ENCODE measurements at regions not wholly inside any gene's neighbourhood (a gene's known extent, or its start where the extent isn't known, plus 50 kb on each side); places are given as distances from the start of the nearest gene placed in this dataset.

DNA sequence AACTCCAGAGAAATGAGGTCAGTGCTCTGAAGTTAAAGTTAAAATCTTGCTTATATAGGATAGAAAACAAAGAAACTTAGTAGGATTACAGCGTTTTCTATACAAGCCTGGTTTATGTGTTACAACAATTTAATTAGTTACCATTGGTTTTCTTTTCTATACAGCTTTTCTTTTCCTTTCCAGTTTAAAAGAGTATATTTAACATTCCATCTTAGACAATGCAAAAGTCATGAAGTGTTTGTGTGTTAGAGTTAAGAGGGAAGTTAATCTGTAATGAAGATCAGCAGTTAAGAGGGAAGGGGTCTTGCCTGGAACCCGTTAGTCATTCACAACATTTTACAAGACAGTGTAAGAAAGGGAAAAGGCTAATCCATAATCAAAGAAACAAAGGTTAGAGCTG, 338.3 kb downstream of the OTUD1 start:
- no peaks in the 10 kb centered on the region for H3K9me3 ChIP-seq (ENCODE audit: low read length)
- H3K9me2 ChIP-seq (ENCODE audit: insufficient read depth, low read length), result no peaks in the 10 kb centered on the region
- H3K79me2 ChIP-seq (replicated peaks; ENCODE audit: insufficient read depth, low read length), result no peaks in the 10 kb centered on the region
- H3K36me3 ChIP-seq (ENCODE audit: insufficient read depth, low read length), result no peaks in the 10 kb centered on the region
- H3K4me2 ChIP-seq (ENCODE audit: low read length), result no peak overlapping the region
- no peak for TF ChIP-seq MXI1 (conservative IDR thresholded peaks at IDR 0.05; ENCODE audit: poor library complexity, severe bottlenecking)
- TF ChIP-seq, protein P1, sequence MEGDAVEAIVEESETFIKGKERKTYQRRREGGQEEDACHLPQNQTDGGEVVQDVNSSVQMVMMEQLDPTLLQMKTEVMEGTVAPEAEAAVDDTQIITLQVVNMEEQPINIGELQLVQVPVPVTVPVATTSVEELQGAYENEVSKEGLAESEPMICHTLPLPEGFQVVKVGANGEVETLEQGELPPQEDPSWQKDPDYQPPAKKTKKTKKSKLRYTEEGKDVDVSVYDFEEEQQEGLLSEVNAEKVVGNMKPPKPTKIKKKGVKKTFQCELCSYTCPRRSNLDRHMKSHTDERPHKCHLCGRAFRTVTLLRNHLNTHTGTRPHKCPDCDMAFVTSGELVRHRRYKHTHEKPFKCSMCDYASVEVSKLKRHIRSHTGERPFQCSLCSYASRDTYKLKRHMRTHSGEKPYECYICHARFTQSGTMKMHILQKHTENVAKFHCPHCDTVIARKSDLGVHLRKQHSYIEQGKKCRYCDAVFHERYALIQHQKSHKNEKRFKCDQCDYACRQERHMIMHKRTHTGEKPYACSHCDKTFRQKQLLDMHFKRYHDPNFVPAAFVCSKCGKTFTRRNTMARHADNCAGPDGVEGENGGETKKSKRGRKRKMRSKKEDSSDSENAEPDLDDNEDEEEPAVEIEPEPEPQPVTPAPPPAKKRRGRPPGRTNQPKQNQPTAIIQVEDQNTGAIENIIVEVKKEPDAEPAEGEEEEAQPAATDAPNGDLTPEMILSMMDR (IDR thresholded peaks at IDR 0.05; ENCODE audit: poor library complexity, severe bottlenecking), result no peak
- no peak for TF ChIP-seq TAF1 (IDR thresholded peaks at IDR 0.05; ENCODE audit: low read depth)
- no peak for TF ChIP-seq SMC3 (conservative IDR thresholded peaks at IDR 0.05; ENCODE audit: poor library complexity)
- TF ChIP-seq, protein P2, sequence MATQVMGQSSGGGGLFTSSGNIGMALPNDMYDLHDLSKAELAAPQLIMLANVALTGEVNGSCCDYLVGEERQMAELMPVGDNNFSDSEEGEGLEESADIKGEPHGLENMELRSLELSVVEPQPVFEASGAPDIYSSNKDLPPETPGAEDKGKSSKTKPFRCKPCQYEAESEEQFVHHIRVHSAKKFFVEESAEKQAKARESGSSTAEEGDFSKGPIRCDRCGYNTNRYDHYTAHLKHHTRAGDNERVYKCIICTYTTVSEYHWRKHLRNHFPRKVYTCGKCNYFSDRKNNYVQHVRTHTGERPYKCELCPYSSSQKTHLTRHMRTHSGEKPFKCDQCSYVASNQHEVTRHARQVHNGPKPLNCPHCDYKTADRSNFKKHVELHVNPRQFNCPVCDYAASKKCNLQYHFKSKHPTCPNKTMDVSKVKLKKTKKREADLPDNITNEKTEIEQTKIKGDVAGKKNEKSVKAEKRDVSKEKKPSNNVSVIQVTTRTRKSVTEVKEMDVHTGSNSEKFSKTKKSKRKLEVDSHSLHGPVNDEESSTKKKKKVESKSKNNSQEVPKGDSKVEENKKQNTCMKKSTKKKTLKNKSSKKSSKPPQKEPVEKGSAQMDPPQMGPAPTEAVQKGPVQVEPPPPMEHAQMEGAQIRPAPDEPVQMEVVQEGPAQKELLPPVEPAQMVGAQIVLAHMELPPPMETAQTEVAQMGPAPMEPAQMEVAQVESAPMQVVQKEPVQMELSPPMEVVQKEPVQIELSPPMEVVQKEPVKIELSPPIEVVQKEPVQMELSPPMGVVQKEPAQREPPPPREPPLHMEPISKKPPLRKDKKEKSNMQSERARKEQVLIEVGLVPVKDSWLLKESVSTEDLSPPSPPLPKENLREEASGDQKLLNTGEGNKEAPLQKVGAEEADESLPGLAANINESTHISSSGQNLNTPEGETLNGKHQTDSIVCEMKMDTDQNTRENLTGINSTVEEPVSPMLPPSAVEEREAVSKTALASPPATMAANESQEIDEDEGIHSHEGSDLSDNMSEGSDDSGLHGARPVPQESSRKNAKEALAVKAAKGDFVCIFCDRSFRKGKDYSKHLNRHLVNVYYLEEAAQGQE (IDR thresholded peaks at IDR 0.05; ENCODE audit: borderline replicate concordance), result no peak
- no peak for TF ChIP-seq RAD21 (conservative IDR thresholded peaks at IDR 0.05)
- TF ChIP-seq EP300 (conservative IDR thresholded peaks at IDR 0.05; ENCODE audit: poor library complexity, severe bottlenecking), result no peak
- TF ChIP-seq EZH2 (IDR thresholded peaks at IDR 0.05; ENCODE audit: borderline replicate concordance, insufficient read depth, low read length, poor library complexity, severe bottlenecking), result no peak
- TF ChIP-seq POLR2AphosphoS5 (IDR thresholded peaks at IDR 0.05), result no peak
- no peaks in the 10 kb centered on the region for H3F3A ChIP-seq (ENCODE audit: insufficient read depth, low read length, poor library complexity, severe bottlenecking)
- no peak overlapping the region for H2AFZ ChIP-seq (ENCODE audit: low read depth, low read length)
- H3K4me3 ChIP-seq (ENCODE audit: low read length), result no peak overlapping the region
- H4K20me1 ChIP-seq (ENCODE audit: insufficient read depth), result no peaks in the 10 kb centered on the region
- no peak overlapping the region for H3K9ac ChIP-seq (ENCODE audit: low read length)
- no peak overlapping the region for H3K27ac ChIP-seq (ENCODE audit: low read length)
- H3K27me3 ChIP-seq (ENCODE audit: insufficient read depth, low read depth, low read length), result no peaks in the 10 kb centered on the region

DNA sequence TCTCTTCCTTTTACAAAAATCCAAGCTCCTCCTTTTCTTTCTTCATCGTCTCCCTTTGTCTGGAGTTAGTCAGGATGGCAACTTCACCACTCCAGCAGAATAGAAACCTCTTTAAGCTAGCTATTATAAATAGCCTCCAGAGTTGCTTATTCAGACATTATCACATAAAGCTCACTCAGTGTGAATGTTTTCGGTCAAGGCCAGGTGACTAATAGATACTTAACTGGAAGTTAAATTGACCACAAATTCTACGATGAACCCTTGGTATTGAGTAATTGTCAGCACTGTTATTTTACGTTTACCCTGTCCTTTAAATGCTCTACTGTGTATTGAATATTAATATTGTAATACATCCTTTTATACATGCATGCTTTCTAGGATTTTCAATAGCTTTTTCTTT, 340.4 kb downstream of the OTUD1 start:
- H3K4me3 ChIP-seq (ENCODE audit: low read length), result no peak overlapping the region
- H3K27ac ChIP-seq (ENCODE audit: low read length), result no peak overlapping the region
- H3K9me3 ChIP-seq (ENCODE audit: low read length), result no peaks in the 10 kb centered on the region
- H3K9me2 ChIP-seq (ENCODE audit: insufficient read depth, low read length), result no peaks in the 10 kb centered on the region
- no peak overlapping the region for H2AFZ ChIP-seq (ENCODE audit: low read depth, low read length)
- TF ChIP-seq, protein P1 (IDR thresholded peaks at IDR 0.05; ENCODE audit: poor library complexity, severe bottlenecking), result no peak
- TF ChIP-seq POLR2AphosphoS5 (IDR thresholded peaks at IDR 0.05), result no peak
- TF ChIP-seq RAD21 (conservative IDR thresholded peaks at IDR 0.05), result no peak
- no peak for TF ChIP-seq MXI1 (conservative IDR thresholded peaks at IDR 0.05; ENCODE audit: poor library complexity, severe bottlenecking)
- TF ChIP-seq EP300 (conservative IDR thresholded peaks at IDR 0.05; ENCODE audit: poor library complexity, severe bottlenecking), result no peak
- TF ChIP-seq TAF1 (IDR thresholded peaks at IDR 0.05; ENCODE audit: low read depth), result no peak
- TF ChIP-seq EZH2 (IDR thresholded peaks at IDR 0.05; ENCODE audit: borderline replicate concordance, insufficient read depth, low read length, poor library complexity, severe bottlenecking), result no peak
- TF ChIP-seq, protein P2 (IDR thresholded peaks at IDR 0.05; ENCODE audit: borderline replicate concordance), result no peak
- no peak for TF ChIP-seq SMC3 (conservative IDR thresholded peaks at IDR 0.05; ENCODE audit: poor library complexity)
- no peak overlapping the region for H3K4me2 ChIP-seq (ENCODE audit: low read length)
- no peaks in the 10 kb centered on the region for H3K27me3 ChIP-seq (ENCODE audit: insufficient read depth, low read depth, low read length)
- no peak overlapping the region for H3K9ac ChIP-seq (ENCODE audit: low read length)
- H3F3A ChIP-seq (ENCODE audit: insufficient read depth, low read length, poor library complexity, severe bottlenecking), result no peaks in the 10 kb centered on the region
- no peaks in the 10 kb centered on the region for H4K20me1 ChIP-seq (ENCODE audit: insufficient read depth)
- H3K79me2 ChIP-seq (replicated peaks; ENCODE audit: insufficient read depth, low read length), result no peaks in the 10 kb centered on the region
- H3K36me3 ChIP-seq (ENCODE audit: insufficient read depth, low read length), result no peaks in the 10 kb centered on the region

All from neural cell (in vitro differentiated cells).